ENCODE measurements at regions not wholly inside any gene's neighbourhood (a gene's known extent, or its start where the extent isn't known, plus 50 kb on each side); places are given as distances from the start of the nearest gene placed in this dataset.

DNA sequence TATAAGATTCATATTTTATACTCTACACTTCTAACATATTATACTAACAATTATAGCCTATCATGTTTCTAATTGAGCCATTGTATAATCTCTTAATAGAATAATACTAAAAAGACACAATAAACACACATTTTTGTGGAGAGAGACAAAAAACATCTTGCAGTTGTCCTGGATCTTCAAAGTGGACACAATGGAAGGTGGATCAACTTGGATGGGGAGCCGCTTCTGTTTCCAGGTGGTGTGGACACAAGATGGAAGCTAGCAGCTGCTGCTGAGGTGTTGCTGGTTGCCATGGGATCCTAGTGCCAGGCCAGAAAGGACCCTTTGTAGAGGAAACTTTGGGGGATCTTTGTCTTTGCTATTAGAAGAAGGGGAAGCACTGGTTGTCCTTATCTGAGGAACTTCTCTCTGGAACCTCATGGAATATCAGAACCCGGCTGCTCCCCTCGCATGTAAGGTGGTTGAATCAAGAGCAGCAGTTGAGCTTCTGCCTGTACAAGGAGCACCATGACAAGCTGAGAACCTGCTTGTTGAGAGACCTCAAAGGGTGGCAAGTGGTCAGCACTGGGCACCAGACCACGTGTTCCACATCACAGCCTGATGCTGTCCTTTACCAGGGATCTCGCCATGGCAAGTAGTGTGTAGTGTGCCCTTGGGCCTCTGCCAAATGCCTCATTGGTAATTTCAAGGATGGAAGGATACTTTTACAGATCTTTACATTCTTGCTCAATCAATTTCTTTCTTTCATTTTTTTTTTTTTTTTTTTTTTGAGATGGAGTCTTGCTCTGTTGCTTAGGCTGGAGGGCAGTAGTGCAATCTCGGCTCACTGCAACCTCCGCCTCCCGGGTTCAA is 232.2 kb downstream of the MYCN start:
- TF ChIP-seq, protein P1, sequence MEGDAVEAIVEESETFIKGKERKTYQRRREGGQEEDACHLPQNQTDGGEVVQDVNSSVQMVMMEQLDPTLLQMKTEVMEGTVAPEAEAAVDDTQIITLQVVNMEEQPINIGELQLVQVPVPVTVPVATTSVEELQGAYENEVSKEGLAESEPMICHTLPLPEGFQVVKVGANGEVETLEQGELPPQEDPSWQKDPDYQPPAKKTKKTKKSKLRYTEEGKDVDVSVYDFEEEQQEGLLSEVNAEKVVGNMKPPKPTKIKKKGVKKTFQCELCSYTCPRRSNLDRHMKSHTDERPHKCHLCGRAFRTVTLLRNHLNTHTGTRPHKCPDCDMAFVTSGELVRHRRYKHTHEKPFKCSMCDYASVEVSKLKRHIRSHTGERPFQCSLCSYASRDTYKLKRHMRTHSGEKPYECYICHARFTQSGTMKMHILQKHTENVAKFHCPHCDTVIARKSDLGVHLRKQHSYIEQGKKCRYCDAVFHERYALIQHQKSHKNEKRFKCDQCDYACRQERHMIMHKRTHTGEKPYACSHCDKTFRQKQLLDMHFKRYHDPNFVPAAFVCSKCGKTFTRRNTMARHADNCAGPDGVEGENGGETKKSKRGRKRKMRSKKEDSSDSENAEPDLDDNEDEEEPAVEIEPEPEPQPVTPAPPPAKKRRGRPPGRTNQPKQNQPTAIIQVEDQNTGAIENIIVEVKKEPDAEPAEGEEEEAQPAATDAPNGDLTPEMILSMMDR (IDR thresholded peaks at IDR 0.05), result no peak
- no peak for TF ChIP-seq ZFX (IDR thresholded peaks at IDR 0.05; ENCODE audit: borderline replicate concordance)

Measured in 22Rv1 (cell line).